ENCODE measurements at regions not wholly inside any gene's neighbourhood (a gene's known extent, or its start where the extent isn't known, plus 50 kb on each side); places are given as distances from the start of the nearest gene placed in this dataset.

- TF ChIP-seq CTCF (IDR thresholded peaks at IDR 0.05): no peak
- H3K27me3 Mint-ChIP-seq (ENCODE audit: low read depth in 2 of 2): no peaks in the 10 kb centered on the region
- Histone ChIP-seq H3K4me3 (ENCODE audit: low read length) (no peak overlapping the region), H3K9me3 (ENCODE audit: control insufficient read depth, insufficient read depth, low read length) (no peaks in the 10 kb centered on the region), H3K27me3 (ENCODE audit: control insufficient read depth, insufficient read depth, low read length) (no peaks in the 10 kb centered on the region), H3K4me1 (ENCODE audit: control insufficient read depth, insufficient read depth, low read length) (no peaks in the 10 kb centered on the region), H3K36me3 (ENCODE audit: control insufficient read depth, insufficient read depth, low read length) (no peaks in the 10 kb centered on the region), H3K27ac (ENCODE audit: low read length) (no peak overlapping the region)
- H3K27ac Mint-ChIP-seq: no peak overlapping the region
- DNase-seq (no peak), ATAC-seq (no peak)
- WGBS (ENCODE audit: insufficient coverage): 91% methylated on average over 2 of the region's 2 CpGs
- H3K9me3 Mint-ChIP-seq: no peaks in the 10 kb centered on the region
- intact Hi-C loops (cut with micrococcal nuclease): no loop called here
- H3K36me3 Mint-ChIP-seq: no peaks in the 10 kb centered on the region
- H3K4me1 Mint-ChIP-seq: no peaks in the 10 kb centered on the region
- H3K4me3 Mint-ChIP-seq: no peak overlapping the region
Observed at GRCh38 chr4:4627906-4628305, 86.1 kb upstream of the STX18 start.

- H3K9me3 ChIP-seq (ENCODE audit: control insufficient read depth, insufficient read depth, low read length): no peaks in the 10 kb centered on the region
- DNase-seq (no peak), ATAC-seq (no peak)
- no peak overlapping the region for H3K4me3 ChIP-seq (ENCODE audit: low read length)
- H3K36me3 ChIP-seq (ENCODE audit: control insufficient read depth, insufficient read depth, low read length): no peaks in the 10 kb centered on the region
- intact Hi-C loops (cut with micrococcal nuclease): no loop called here
- no peak overlapping the region for H3K4me3 Mint-ChIP-seq
- no peak overlapping the region for H3K27ac Mint-ChIP-seq
- no peak overlapping the region for H3K27ac ChIP-seq (ENCODE audit: low read length)
- TF ChIP-seq CTCF (IDR thresholded peaks at IDR 0.05): no peak
- no peaks in the 10 kb centered on the region for H3K9me3 Mint-ChIP-seq
- no peaks in the 10 kb centered on the region for H3K4me1 ChIP-seq (ENCODE audit: control insufficient read depth, insufficient read depth, low read length)
- WGBS (ENCODE audit: insufficient coverage): 80% methylated on average over 3 of the region's 4 CpGs
- no peaks in the 10 kb centered on the region for H3K36me3 Mint-ChIP-seq
- H3K27me3 ChIP-seq (ENCODE audit: control insufficient read depth, insufficient read depth, low read length): no peaks in the 10 kb centered on the region
- no peaks in the 10 kb centered on the region for H3K27me3 Mint-ChIP-seq (ENCODE audit: low read depth in 2 of 2)
- H3K4me1 Mint-ChIP-seq: no peaks in the 10 kb centered on the region
Observed at GRCh38 chr4:4627111-4627510, 85.3 kb upstream of the STX18 start.

GRCh38 chr4:4625488-4625887 lies 83.6 kb upstream of the STX18 start:
- H3K4me3 ChIP-seq (ENCODE audit: low read length): no peak overlapping the region
- no peak for TF ChIP-seq CTCF (IDR thresholded peaks at IDR 0.05)
- no peaks in the 10 kb centered on the region for H3K36me3 Mint-ChIP-seq
- WGBS (ENCODE audit: insufficient coverage): 91% methylated on average over 5 of the region's 5 CpGs
- H3K9me3 ChIP-seq (ENCODE audit: control insufficient read depth, insufficient read depth, low read length): no peaks in the 10 kb centered on the region
- no peaks in the 10 kb centered on the region for H3K4me1 ChIP-seq (ENCODE audit: control insufficient read depth, insufficient read depth, low read length)
- ATAC-seq (peak in 1 of 3 donors; percentile 18), DNase-seq (no peak)
- H3K27ac Mint-ChIP-seq: no peak overlapping the region
- no peaks in the 10 kb centered on the region for H3K27me3 Mint-ChIP-seq (ENCODE audit: low read depth in 2 of 2)
- H3K36me3 ChIP-seq (ENCODE audit: control insufficient read depth, insufficient read depth, low read length): no peaks in the 10 kb centered on the region
- no peak overlapping the region for H3K4me3 Mint-ChIP-seq
- H3K27ac ChIP-seq (ENCODE audit: low read length): no peak overlapping the region
- H3K27me3 ChIP-seq (ENCODE audit: control insufficient read depth, insufficient read depth, low read length): no peaks in the 10 kb centered on the region
- intact Hi-C loops (cut with micrococcal nuclease): no loop called here
- no peaks in the 10 kb centered on the region for H3K9me3 Mint-ChIP-seq
- H3K4me1 Mint-ChIP-seq: no peaks in the 10 kb centered on the region

- H3K4me3 ChIP-seq (ENCODE audit: low read length): no peak overlapping the region
- H3K27me3 Mint-ChIP-seq (ENCODE audit: low read depth in 2 of 2): no peaks in the 10 kb centered on the region
- DNase-seq (no peak), ATAC-seq (no peak)
- no peaks in the 10 kb centered on the region for H3K27me3 ChIP-seq (ENCODE audit: control insufficient read depth, insufficient read depth, low read length)
- H3K9me3 ChIP-seq (ENCODE audit: control insufficient read depth, insufficient read depth, low read length): no peaks in the 10 kb centered on the region
- H3K27ac Mint-ChIP-seq: no peak overlapping the region
- H3K36me3 ChIP-seq (ENCODE audit: control insufficient read depth, insufficient read depth, low read length): no peaks in the 10 kb centered on the region
- H3K9me3 Mint-ChIP-seq: no peaks in the 10 kb centered on the region
- no peak for TF ChIP-seq CTCF (IDR thresholded peaks at IDR 0.05)
- no peak overlapping the region for H3K4me3 Mint-ChIP-seq
- H3K4me1 ChIP-seq (ENCODE audit: control insufficient read depth, insufficient read depth, low read length): no peaks in the 10 kb centered on the region
- no peaks in the 10 kb centered on the region for H3K36me3 Mint-ChIP-seq
- 86% methylated on average over 5 of the region's 7 CpGs for WGBS (ENCODE audit: insufficient coverage)
- no peak overlapping the region for H3K27ac ChIP-seq (ENCODE audit: low read length)
- intact Hi-C loops (cut with micrococcal nuclease): no loop called here
- no peaks in the 10 kb centered on the region for H3K4me1 Mint-ChIP-seq
Observed at GRCh38 chr4:4624276-4624897, 82.5 kb upstream of the STX18 start.
